Fibroblast of skin of back (primary cell): ENCODE measurements at regions not wholly inside any gene's neighbourhood (a gene's known extent, or its start where the extent isn't known, plus 50 kb on each side); places are given as distances from the start of the nearest gene placed in this dataset.
"Not testable (repeated sequence)": the region's sequence is repeated elsewhere in the genome, so short reads cannot be mapped to it uniquely, and the experiment has no call there.

ENCODE experiments used
- DNase-seq: peaks from one replicate; pipeline ENCODE4 v3.0.0-alpha.2; 2013

DNA sequence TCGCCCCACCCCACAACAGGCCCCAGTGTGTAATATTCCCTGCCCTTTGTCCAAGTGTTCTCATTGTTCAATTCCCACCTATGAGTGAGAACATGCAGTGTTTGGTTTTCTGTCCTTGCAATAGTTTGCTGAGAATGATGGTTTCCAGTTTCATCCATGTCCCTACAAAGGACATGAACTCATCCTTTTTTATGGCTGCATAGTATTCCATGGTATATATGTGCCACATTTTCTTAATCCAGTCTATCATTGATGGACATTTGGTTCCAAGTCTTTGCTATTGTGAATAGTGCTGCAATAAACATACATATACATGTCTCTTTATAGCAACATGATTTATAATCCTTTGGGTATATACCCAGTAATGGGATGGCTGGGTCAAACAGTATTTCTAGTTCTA is 132.7 kb downstream of the SNX10 start:
- not testable (repeated sequence) for DNase-seq

GRCh38 chr7:26425655-26426054 is 134.0 kb downstream of the SNX10 start:
- no peak for DNase-seq

DNA sequence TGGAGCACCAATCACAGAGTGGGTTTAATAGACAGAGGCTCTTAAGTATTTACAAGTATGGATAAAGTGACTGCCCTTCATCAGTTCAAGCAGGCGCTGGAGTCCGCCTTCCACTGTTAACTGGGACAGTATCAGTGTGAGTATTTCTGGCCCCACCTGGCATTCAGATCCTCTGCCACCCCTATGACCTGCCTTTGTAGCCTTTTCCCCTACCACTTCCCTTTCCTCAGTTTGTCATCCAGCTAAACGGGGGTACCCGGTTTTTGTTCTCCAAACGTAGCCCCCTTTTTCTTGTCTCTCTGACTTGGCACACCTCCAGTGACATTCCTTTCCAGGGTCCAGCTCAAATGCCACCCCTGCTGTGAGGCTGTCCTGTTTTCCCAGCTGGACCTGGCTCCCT is 134.4 kb downstream of the SNX10 start:
- DNase-seq: no peak

- no peak for DNase-seq
Observed at GRCh38 chr7:26428571-26428970, 136.9 kb downstream of the SNX10 start.

DNA sequence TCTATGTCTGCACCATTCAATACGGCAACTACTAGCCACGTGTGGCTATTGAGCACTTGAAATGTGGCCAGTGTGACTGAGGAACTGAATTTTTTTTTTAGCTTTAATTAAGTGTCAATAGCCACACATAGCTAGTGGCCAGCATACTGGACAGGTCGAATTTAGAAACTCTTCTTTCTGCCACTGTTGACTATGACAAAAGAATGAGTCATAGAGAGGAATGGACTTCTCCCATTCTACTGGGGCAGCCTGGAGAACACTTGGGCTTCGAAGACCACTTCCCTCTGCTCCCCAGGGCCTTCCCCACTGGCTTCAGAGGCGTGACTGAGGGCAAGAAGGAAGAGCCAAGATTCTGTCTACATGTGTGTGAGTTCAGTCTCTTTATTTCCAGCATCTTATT is 137.5 kb downstream of the SNX10 start:
- DNase-seq: no peak

GRCh38 chr7:26434974-26435373 is 143.3 kb downstream of the SNX10 start:
- no peak for DNase-seq

GRCh38 chr7:26437003-26437532 is 145.4 kb downstream of the SNX10 start:
- DNase-seq: no peak

DNA sequence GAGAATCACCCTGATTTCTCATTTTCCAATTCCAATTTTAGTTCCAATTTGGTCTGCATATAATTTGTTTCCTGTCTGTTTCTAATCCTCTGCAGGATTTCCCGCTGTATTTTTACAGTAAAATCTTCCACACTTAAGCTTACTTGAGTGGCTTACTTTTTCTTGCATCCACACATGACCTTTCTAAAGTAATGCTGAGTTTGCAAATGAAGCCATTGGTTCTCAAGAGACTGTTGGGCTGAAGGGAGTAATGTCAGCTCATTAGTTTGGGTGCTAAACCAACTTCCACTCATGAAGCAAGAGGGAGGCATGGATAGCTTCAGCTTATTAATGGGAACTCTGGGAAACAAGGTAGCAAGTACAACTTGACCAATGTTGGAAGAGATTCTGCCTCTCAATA is 146.4 kb downstream of the SNX10 start:
- no peak for DNase-seq

DNA sequence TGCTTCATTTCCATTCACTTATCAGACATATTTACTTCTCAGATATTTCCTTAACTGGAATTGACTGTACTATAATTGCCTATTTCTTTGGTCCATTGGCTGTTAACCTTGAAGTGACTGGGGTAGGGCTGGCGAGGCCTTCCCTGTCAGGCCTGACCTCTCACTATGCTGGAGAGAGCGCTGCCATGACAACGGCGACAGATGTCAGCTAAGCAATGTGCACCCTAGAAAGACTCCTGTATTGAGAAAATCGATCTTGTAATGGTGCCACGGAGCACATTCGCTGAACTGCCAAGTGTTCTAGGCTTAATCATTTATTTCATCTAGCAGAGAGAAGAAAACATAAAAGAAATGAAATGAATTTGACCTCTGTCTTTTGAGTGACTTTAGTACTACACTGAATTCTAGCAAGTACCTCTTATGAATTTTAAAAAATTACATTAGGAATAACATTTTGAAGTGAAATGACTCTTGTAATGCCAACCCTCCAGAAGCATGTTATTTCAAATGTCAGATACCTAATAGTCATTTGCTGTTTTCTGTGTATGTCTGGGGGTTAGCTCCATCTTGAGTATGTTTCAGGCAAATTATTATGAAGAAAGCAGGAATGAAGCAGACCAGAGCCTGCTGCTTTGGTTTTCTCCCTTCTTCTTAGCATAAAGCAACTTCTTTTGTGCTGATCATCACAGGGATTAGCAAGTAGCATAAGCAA is 148.0 kb downstream of the SNX10 start:
- DNase-seq: no peak

DNA sequence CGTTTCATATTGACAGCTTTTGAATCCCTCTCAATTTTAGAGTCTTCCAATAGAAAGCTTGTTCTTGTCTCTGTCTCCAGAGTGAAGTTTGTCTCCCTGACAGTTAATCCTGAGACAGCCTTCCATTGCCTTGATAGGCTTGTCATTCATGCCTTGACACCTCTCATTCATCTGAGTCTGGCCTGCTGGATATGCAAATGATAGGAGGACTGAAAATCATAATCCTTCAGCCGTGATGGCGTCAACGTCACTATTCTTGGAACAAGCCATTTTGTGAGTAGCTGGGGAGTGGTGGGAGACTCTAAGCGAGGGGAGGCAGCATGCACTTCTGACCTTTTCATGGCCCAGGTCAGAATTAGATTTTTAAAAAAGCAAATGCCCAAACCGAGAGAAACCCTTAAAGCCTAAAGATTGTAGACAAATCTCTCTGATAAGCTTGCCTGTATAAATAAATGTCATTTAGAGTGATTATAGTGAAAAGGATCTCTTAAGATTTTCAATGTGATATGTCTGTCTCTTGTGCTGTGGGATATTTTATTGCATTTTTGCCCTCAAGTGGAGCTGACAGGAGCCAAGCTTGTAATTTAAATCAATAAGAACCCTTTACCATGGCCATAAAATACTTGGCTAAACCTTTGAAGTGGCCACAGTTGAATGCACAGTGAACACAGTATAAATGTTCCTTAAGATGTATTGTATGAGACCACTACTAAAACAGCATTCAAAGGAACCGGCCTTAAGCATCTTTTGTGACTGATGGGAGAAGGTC is 148.8 kb downstream of the SNX10 start:
- DNase-seq: no peak

GRCh38 chr7:26441002-26441521 is 149.4 kb downstream of the SNX10 start:
- no peak for DNase-seq

GRCh38 chr7:26441611-26442277 is 150.1 kb downstream of the SNX10 start:
- no peak for DNase-seq

GRCh38 chr7:26443006-26443405 is 151.3 kb downstream of the SNX10 start:
- DNase-seq: no peak

GRCh38 chr7:26443751-26444150 is 152.1 kb downstream of the SNX10 start:
- DNase-seq: no peak

DNA sequence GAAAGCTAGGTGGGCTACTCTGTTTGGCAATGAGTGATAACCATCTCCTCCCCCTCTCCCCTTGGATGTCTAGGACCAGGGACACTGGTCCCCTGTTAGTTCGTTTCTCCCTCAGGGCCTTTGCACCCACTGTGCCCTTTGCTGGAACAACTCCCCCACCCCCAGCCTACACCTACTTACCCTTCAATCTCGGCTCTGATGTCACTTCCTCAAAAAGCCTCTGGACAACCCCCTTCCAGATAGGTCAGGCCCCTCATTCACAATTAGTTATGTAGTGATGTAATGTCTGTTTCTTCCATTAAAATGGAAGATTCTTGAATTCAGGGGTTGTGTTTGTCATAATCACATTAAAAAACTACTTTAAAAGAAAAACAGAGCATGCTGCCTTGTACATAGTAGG is 152.9 kb downstream of the SNX10 start:
- no peak for DNase-seq

- no peak for DNase-seq
Observed at GRCh38 chr7:26447116-26447515, 155.5 kb downstream of the SNX10 start.

- DNase-seq: peak; percentile 72
Observed at GRCh38 chr7:26449175-26450165, 157.8 kb downstream of the SNX10 start.

DNA sequence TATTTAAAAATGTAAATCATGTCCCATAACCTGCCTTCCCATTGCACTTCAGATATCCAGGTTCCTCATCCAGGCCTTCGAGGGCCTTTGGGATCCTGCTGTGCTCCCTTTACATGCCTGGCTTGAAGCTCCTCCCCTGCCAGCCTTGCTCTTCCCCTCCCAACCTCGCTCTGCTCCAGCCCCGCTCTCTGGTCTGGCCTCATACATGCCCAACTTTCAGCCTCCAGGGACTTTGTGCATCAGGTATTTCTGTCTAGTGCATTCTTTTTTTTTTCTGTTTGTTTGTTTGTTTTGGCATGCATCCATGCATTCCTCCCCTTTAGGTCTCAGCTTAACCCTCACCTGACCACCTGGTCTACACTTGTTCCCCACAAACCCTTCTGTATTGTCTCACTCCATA is 160.3 kb downstream of the SNX10 start:
- DNase-seq: no peak

GRCh38 chr7:26454180-26454579 is 162.5 kb downstream of the SNX10 start:
- DNase-seq: peak; percentile 45

DNA sequence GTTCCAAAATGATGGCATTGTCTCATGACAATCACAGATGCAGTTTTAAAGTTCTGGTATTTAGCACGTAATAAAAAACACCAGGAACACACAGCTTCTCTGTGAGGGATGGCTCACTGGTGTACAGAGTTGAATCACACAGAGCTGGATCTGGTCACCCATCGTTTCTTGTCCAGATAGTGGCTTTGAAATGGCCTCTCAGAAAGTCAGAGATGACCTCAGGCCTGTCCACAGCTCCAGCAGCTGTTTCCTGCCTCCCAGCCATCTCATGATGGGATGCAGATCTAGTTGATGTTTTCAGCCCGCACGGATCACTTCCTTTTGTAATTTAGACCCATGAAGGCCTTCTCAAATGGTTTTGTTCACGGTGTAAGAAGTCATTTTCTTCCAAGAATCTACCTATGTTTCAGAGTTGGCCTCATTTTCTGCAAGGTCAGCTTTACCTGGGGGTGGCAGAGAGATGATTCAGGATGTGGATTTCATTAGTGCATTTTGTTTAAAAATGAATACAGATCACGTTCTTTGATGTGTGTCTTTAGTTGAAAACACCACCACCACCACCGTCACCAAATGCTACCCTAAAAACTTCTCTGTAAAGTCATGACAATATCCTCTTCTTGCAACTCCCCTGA is 166.2 kb downstream of the SNX10 start:
- no peak for DNase-seq

DNA sequence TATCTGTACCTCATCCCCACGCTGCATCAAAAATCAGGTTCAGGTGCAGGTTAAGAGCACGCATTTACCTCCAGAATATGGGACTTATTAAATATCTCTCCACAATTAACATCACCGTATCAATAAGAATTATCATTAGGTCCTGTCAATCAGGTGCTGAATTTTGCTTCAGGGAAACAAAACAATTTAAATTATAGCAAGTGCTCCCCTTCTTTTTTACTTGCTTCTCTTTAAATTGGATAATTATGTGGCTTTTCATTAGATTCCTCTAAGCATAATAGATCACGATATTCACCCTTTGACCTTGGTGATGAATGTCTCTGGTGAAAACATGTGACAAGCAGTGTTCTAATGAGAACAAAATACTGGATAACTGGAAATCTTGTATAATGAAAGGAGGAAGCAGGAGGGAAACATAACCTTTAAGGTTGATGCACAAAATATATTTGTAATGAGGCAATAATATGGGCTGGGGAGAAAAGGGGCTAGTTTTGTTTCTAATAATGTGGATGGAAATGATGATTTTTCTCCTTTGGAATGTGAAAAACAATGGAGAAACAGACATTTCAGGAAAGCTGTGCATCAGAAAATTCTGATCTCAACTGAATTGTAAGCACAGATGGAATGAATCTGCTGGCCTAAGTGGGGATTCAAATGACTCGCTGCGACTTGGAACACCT is 166.9 kb downstream of the SNX10 start:
- no peak for DNase-seq
